Hepatocyte (in vitro differentiated cells): ENCODE measurements at regions not wholly inside any gene's neighbourhood (a gene's known extent, or its start where the extent isn't known, plus 50 kb on each side); places are given as distances from the start of the nearest gene placed in this dataset.

Source experiments
- CTCF ChIP-seq: fragments of 200-600 bp; sonication (generic); IDR thresholded peaks from 2 replicates; pipeline ENCODE4 v1.5.1; 2016; ENCODE audit warnings: antibody characterized with exemption, mild to moderate bottlenecking; ENCODE audit not compliant: poor library complexity
- EZH2 ChIP-seq: fragments of 200-600 bp; sonication (generic); IDR thresholded peaks from 2 replicates; pipeline ENCODE4 v1.6.1; 2016; ENCODE audit warnings: antibody characterized with exemption, mild to moderate bottlenecking, borderline replicate concordance
- EZH2phosphoT487 ChIP-seq: fragments of 200-600 bp; sonication (generic); IDR thresholded peaks from one replicate; pipeline ENCODE4 v1.6.1; 2018; ENCODE audit warnings: antibody characterized with exemption, mild to moderate bottlenecking, low read depth, moderate library complexity; ENCODE audit not compliant: unreplicated experiment, severe bottlenecking

- TF ChIP-seq CTCF (no peak), EZH2phosphoT487 (no peak), EZH2 (no peak)
These were observed 388.1 kb upstream of the PKDCC start for GRCh38 chr2:41659758-41660157.
